Adipocyte (in vitro differentiated cells): ENCODE measurements at regions not wholly inside any gene's neighbourhood (a gene's known extent, or its start where the extent isn't known, plus 50 kb on each side); places are given as distances from the start of the nearest gene placed in this dataset.

Source experiments
- DNase-seq: peaks from one replicate; pipeline ENCODE4 v3.0.0-alpha.2; 2015; ENCODE audit warnings: low read depth
- H3K27me3 ChIP-seq: replicated peaks from 2 replicates; pipeline ENCODE4 v1.7.0; 2013; ENCODE audit warnings: mild to moderate bottlenecking, low read length, moderate library complexity; ENCODE audit not compliant: control insufficient read depth, insufficient read depth
- H3K36me3 ChIP-seq: 2 replicates; pipeline ENCODE4 v1.7.0; 2013; ENCODE audit warnings: low read length, mild to moderate bottlenecking, moderate library complexity; ENCODE audit not compliant: control insufficient read depth, insufficient read depth, severe bottlenecking
- H3K4me1 ChIP-seq: 2 replicates; pipeline ENCODE4 v1.7.0; 2013; ENCODE audit warnings: mild to moderate bottlenecking, low read length, moderate library complexity; ENCODE audit not compliant: control insufficient read depth, insufficient read depth
- H3K4me3 ChIP-seq: 2 replicates; pipeline ENCODE4 v1.7.0; 2013; ENCODE audit warnings: mild to moderate bottlenecking, low read length, moderate library complexity
- H3K9ac ChIP-seq: 2 replicates; pipeline ENCODE4 v1.7.0; 2013; ENCODE audit warnings: mild to moderate bottlenecking, low read length, moderate library complexity
- H3K9me3 ChIP-seq: 2 replicates; pipeline ENCODE4 v1.7.0; 2013; ENCODE audit warnings: mild to moderate bottlenecking, low read length, moderate library complexity; ENCODE audit not compliant: control insufficient read depth

DNA sequence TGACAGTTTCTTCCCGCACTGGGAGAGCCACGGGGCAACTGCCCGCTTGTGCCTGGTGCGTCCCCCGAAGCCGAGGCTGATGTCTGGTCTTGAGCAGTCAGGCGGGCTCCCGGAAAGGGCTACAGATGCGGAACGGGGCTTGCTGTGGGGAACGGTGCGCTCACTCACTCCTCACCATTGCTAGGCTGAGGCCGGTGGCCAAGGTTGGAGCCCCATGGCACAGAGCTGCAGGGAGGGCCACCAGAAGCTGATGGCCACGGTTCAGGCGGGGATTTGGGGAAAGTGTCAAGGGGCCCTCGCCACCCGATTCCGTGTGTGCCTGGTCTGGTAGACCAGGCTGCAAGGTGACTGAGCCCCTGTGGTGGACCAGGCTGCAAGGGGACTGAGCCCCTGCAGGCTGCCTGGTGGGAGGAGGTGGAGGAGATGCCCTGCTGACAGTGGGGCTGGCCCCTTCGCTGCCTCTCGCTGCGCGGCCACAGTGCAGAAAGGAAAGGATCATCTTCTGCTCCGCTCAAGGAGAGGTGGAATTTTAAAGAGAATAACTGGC lies 1315.8 kb downstream of the BRD1 start:
- Histone ChIP-seq H3K9me3 (no peaks in the 10 kb centered on the region), H3K4me3 (no peak overlapping the region), H3K27me3 (peaks cover 5% of the 10 kb centered on the region), H3K36me3 (no peaks in the 10 kb centered on the region), H3K4me1 (no peaks in the 10 kb centered on the region), H3K9ac (no peak overlapping the region)
- DNase-seq, result no peak

DNA sequence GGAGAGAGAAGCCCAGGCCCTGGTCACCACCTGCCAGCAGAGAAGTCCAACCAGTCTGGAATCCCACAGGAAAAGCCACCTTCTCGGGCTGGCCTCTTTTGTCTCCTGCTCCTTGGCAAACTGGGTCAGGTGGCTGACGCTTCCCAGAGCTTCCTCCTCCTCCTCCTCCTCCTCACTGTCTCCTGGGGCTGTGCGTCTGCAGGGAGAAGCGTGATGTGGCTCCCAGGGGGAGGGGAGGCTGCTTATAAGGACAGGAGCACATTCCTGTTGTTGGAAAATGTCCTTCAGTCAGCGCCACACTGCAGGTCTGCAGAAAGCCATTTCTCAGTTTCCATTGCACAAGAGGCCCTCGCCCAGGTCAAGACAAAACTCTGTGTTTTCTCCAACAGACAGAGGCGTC lies 1316.5 kb downstream of the BRD1 start:
- Histone ChIP-seq H3K36me3 (no peaks in the 10 kb centered on the region), H3K9ac (no peak overlapping the region), H3K4me3 (no peak overlapping the region), H3K4me1 (no peaks in the 10 kb centered on the region), H3K27me3 (peaks cover 7% of the 10 kb centered on the region), H3K9me3 (no peaks in the 10 kb centered on the region)
- DNase-seq, result no peak

DNA sequence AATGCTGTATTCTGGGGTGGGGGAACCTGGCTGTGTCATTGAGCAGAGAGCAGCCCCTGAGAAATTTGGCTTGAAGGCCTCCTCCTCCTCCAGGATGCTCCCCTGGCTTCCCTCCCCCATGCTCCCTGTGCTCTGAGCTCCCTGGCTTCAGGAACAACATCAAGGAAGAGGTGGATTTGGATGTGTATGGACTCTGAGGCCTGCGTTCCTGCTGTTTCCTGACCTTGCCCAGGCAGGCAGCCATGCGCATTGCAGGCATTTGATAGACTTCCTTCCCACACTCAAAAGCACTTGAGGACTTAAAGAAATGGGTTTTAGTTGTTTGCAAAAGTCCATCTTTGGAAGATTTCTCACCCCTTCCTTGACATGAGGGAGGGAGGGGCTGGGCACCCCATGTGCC lies 1317.1 kb downstream of the BRD1 start:
- no peaks in the 10 kb centered on the region for H3K9me3 ChIP-seq
- no peak overlapping the region for H3K4me3 ChIP-seq
- H3K4me1 ChIP-seq, result no peaks in the 10 kb centered on the region
- no peak for DNase-seq
- H3K9ac ChIP-seq, result no peak overlapping the region
- H3K36me3 ChIP-seq, result no peaks in the 10 kb centered on the region
- peaks cover 12% of the 10 kb centered on the region for H3K27me3 ChIP-seq

DNA sequence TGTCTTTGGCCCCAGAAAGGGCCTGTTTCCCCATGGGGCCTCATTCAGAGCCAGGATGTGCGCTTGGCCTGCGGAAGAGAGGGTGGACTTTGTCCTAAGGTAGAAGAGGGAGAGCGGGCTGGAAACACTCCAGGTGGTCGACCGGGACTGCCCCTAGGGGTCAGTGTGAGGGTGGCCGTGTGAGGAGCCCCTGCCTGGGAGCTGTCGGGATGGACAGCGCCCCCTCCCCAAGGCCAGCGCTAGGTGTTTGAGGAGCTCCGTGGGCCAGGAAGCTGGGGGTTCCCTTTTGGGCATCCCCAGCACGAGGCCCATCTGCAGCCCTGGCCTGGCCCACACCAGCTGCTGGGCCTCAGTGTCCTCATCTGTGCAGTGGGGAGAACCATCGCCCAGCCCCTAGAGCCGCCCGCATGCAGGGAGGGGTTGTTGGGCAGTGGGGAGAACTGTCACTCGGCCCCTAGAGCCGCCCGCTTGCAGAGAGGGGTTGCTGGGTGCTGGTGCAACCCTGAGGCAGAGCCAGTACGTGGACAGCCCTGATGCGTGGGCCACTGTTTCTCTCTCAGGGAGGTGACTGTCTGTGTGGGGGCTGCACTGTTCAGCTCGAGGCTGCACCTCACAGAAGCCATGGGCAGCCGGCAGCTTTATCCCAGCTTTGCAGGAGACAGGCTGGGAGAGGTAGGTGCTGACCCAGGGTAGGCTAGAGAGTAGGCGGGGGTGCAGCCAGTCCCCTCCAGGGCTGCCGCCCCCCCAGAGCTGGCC lies 1319.9 kb downstream of the BRD1 start:
- H3K9me3 ChIP-seq, result no peaks in the 10 kb centered on the region
- H3K9ac ChIP-seq, result no peak overlapping the region
- H3K27me3 ChIP-seq, result peaks cover 28% of the 10 kb centered on the region
- H3K4me1 ChIP-seq, result no peaks in the 10 kb centered on the region
- H3K4me3 ChIP-seq, result no peak overlapping the region
- no peak for DNase-seq
- no peaks in the 10 kb centered on the region for H3K36me3 ChIP-seq

DNA sequence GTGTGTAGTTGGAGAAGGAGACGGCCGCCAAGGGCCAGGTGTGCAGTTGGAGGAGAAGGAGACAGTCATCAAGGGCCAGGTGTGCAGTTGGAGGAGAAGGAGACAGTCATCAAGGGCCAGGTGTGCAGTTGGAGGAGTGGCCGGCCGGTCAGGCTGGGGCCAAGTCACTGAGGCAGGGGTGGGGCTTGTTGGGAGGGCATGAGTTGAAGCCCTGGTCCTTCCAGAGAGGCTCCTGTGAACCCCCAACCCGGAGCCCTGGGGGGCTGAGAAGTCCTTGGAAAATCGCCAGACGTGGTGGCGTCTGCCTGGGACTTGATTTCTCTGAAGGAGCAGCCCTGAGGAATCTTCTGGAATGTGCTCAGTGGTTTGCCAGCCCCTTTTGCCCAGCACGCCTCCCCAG lies 1320.5 kb downstream of the BRD1 start:
- Histone ChIP-seq H3K4me3 (no peak overlapping the region), H3K36me3 (no peaks in the 10 kb centered on the region), H3K9ac (no peak overlapping the region), H3K9me3 (no peaks in the 10 kb centered on the region), H3K27me3 (peaks cover 29% of the 10 kb centered on the region), H3K4me1 (no peaks in the 10 kb centered on the region)
- no peak for DNase-seq

DNA sequence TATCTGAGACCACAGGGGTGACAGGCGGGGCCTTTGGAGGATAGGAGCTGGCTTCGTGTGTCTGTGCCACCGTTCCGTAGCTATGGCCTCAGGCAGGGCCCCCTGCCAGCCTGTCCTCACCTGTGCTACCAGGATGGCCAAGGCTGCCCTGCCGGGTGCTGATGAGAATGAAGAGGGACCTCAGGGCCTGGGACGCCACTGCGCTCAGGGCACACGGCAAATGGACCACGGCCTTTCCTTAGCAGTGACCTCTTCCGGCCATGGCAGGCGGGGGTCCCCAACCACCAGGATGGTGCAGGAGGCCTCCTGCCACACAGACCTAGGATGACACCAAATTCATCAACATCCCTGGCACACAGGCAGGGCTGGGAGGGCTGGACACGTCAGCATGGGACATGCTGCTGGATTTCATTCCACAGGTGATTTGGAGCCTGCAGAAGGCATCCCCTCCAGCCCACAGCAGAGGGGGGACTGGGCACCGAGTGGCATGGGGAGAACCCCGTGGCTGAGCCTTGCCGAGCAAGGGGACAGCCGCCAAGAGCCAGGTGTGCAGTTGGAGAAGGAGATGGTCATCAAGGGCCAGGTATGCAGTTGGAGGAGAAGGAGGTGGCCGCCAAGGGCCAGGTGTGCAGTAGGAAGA lies 1321.0 kb downstream of the BRD1 start:
- Histone ChIP-seq H3K9me3 (no peaks in the 10 kb centered on the region), H3K9ac (no peak overlapping the region), H3K4me1 (no peaks in the 10 kb centered on the region), H3K36me3 (no peaks in the 10 kb centered on the region), H3K27me3 (peaks cover 29% of the 10 kb centered on the region), H3K4me3 (no peak overlapping the region)
- no peak for DNase-seq

DNA sequence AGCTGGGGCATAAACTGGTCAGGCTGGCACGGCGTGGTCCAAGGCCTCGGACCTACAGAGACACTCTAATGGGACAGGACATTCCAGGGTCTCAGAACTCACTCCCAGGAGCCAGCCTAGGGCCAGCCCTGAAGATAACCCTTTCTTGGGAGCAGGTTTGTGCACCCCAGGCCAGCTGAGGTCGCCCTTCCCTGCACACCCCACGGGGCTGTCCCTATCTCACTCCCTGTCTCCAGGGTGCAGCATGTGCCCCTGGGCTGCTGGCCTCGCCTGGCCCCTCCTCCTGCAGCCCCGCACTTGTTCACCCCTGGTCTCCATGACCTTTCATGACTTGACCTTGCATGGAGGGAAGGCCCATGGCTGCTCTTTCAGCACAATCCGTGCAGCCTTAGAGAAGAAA lies 1321.8 kb downstream of the BRD1 start:
- DNase-seq, result no peak
- no peak overlapping the region for H3K4me3 ChIP-seq
- H3K36me3 ChIP-seq, result no peaks in the 10 kb centered on the region
- H3K4me1 ChIP-seq, result no peaks in the 10 kb centered on the region
- peaks cover 29% of the 10 kb centered on the region for H3K27me3 ChIP-seq
- no peak overlapping the region for H3K9ac ChIP-seq
- no peaks in the 10 kb centered on the region for H3K9me3 ChIP-seq

GRCh38 chr22:48504519-48505140 lies 1323.0 kb downstream of the BRD1 start:
- H3K4me3 ChIP-seq, result no peak overlapping the region
- H3K9ac ChIP-seq, result no peak overlapping the region
- H3K4me1 ChIP-seq, result no peaks in the 10 kb centered on the region
- no peak for DNase-seq
- H3K36me3 ChIP-seq, result no peaks in the 10 kb centered on the region
- H3K27me3 ChIP-seq, result peaks cover 29% of the 10 kb centered on the region
- H3K9me3 ChIP-seq, result no peaks in the 10 kb centered on the region

DNA sequence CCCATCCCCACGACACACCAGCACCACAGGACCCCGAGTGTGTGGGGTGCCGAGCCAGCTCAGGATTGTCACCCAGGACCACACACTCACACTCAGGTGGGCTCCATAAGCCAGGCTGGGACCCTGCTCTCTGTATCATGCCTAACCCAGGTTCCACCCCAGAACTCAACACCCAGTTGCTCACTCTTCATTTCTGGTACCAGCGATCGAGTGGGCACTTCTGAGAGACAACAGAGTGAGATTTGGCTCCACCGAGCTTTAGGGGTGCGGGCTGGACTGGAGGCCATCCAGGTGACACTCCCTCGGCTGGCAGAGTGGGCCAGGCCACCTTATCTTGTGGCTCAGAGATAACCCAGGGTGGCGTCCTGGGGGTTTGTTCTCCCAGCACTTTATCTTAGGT lies 1323.8 kb downstream of the BRD1 start:
- DNase-seq, result no peak
- Histone ChIP-seq H3K4me3 (no peak overlapping the region), H3K27me3 (peaks cover 26% of the 10 kb centered on the region), H3K36me3 (no peaks in the 10 kb centered on the region), H3K9ac (no peak overlapping the region), H3K9me3 (no peaks in the 10 kb centered on the region), H3K4me1 (no peaks in the 10 kb centered on the region)

- no peak overlapping the region for H3K9ac ChIP-seq
- peaks cover 24% of the 10 kb centered on the region for H3K27me3 ChIP-seq
- no peak for DNase-seq
- H3K4me3 ChIP-seq, result no peak overlapping the region
- H3K36me3 ChIP-seq, result no peaks in the 10 kb centered on the region
- H3K4me1 ChIP-seq, result peaks cover 3% of the 10 kb centered on the region
- H3K9me3 ChIP-seq, result no peaks in the 10 kb centered on the region
These were observed 1324.5 kb downstream of the BRD1 start for GRCh38 chr22:48503035-48503625.

- H3K36me3 ChIP-seq, result no peaks in the 10 kb centered on the region
- peaks cover 3% of the 10 kb centered on the region for H3K4me1 ChIP-seq
- no peaks in the 10 kb centered on the region for H3K9me3 ChIP-seq
- DNase-seq, result no peak
- no peak overlapping the region for H3K9ac ChIP-seq
- H3K27me3 ChIP-seq, result peaks cover 23% of the 10 kb centered on the region
- H3K4me3 ChIP-seq, result no peak overlapping the region
These were observed 1326.4 kb downstream of the BRD1 start for GRCh38 chr22:48501231-48501750.
